ENCODE measurements at regions not wholly inside any gene's neighbourhood (a gene's known extent, or its start where the extent isn't known, plus 50 kb on each side); places are given as distances from the start of the nearest gene placed in this dataset.
"Not testable (repeated sequence)": the region's sequence is repeated elsewhere in the genome, so short reads cannot be mapped to it uniquely, and the experiment has no call there.

DNA sequence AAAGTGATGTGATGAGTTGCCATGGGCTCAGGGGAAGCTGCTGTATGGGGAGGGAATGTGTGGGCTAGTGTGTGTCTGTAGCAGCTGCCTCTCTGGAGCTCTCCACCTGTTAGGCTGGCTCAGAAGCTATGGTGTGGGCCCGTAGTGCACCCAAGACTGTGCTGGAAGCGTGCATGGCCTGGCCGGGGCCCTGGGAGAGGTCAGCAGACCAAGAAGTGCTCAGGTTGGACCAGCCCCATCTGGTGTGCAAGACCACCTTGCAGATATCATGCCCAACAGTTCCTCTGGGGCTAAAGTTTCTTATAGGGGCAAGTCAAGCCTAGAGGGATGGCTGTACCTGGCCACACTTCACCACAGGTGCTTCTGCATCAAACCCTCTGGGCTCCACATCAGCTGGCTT lies 274.4 kb upstream of the CCDC179 start:
- no peak for DNase-seq (ENCODE audit: low read depth in 2 of 3, low spot score in 1 of 3)

DNA sequence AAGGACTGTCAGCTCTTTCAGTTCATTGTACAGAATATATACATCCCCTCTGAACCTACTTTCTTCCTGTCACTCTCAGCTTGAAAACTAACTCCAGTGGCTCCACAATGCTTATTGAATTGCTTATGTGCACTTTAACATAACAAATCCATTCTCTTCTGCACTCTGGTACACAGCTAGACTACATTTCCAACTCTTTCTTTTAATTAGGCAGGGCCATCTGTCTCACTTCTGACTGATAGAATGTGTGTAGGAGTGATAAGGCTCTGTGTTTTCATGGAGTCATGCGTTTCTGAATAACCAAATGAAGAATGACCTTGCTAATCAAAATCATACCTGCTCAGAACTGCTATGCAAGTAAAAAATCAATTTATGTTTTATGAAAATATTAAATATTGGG lies 278.5 kb upstream of the CCDC179 start:
- no peak for DNase-seq (ENCODE audit: low read depth in 2 of 3, low spot score in 1 of 3)

DNA sequence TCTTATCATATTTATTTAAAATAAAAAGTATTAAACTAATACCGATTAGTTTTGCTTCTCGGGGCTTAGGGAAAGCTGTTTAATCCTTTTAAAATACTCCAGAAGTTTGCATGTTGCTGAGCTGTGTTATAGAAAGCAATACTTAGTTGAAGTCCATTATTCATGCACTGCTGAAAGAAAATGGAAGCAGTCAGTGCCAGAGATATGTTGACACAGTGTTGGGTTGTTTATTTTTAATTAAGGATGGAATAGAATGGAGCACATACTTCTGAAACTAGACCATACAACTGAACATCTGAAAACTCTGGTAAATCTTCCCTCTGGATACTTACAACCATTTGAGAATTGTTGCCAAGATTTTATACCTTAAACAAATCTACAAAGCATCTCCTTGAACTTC lies 282.7 kb upstream of the CCDC179 start:
- DNase-seq (ENCODE audit: low read depth in 2 of 3, low spot score in 1 of 3): no peak

DNA sequence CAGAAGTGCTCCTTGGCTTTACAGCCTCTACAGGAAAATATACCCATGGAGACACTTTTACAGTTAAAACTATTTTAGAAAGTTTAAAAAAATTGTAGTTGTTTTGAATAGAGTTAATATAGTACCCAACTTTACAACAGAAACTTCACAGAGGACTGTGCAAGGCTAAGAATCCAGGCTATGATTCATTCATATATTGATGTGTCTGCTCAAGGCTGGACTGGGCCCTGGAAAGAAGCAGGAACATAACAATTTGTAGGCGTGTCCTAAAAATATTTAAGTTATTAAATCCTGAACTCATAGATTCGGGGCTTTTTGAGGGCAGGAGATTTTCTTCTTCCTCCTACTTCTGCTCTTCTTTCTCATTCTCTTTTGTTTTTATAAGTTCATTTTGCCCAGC lies 291.5 kb upstream of the CCDC179 start:
- no peak for DNase-seq (ENCODE audit: low read depth in 2 of 3, low spot score in 1 of 3)

DNA sequence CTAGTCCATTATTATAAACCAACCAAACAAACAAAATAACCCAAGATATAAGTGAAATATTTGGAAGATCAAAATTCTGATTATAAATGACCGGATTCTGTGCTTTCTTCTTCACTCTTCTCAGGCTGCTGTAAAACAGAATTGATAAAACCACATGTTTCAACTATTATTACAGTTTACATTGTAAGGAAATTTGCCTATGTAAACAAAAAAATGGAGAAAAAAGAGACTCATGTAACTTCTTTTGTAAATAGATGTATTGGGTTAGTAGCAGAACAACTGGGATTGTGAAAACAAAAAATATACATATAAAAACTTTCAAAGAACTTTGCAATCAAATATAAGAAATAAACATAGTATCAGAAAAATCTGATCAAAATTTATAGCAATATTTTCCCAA lies 295.2 kb upstream of the CCDC179 start:
- DNase-seq (ENCODE audit: low read depth in 2 of 3, low spot score in 1 of 3): no peak

DNA sequence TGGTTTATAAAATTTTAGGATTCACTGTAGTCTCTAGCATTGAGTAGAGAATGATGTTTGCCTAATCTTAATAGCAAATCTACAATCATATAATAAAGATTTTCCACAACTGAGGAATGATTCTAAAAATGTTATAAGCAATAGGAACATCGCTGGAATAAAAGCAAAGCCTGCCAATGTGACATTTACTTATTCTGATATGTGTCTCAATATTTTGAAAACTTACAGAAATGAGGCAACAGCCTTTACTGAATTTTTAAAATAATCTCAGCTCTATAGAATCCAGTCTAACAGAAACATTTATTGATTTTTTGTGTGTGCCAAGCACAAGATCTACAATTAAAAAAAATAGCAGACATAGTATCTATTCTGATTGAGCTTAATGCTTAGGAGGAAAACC lies 303.7 kb upstream of the CCDC179 start:
- DNase-seq (ENCODE audit: low read depth in 2 of 3, low spot score in 1 of 3): no peak

DNA sequence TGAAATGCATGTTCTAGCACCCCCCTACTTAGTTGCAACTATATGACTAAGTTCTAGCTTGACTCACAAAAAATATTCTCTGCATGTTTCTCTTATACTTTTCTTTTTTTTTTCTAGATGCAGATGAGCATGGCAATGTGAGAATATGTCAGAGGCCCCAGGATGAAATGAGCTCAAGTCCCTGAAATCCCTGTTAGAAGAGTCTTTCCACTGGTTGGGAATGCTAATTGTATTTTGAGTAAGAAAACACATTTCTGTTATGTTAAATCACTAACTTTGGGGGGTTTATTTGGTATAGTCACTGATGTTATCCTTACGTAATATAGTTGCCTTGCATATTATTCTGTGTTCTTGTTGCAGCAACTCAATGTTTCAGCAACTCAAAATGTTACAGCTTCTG lies 306.1 kb upstream of the CCDC179 start:
- DNase-seq (ENCODE audit: low read depth in 2 of 3, low spot score in 1 of 3): no peak

DNA sequence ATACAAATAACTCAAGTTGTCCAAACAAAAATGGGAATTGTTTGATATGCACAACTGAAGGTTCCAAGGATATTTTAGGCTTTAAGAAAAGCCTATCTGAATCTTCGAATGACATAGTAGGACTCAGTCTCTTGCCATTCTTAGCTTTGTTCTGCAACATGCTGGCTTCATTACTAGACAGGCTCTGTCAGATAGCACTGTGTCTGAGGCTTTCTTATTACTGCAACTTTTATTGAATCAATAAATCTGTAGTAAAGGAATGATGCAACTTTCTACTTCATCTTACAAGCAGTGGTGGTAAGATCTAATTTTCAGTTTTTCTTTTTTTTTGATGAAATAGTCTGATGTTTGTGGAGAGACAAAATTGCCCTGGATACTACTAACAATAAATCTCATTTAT lies 319.3 kb upstream of the CCDC179 start:
- no peak for DNase-seq (ENCODE audit: low read depth in 2 of 3, low spot score in 1 of 3)

DNA sequence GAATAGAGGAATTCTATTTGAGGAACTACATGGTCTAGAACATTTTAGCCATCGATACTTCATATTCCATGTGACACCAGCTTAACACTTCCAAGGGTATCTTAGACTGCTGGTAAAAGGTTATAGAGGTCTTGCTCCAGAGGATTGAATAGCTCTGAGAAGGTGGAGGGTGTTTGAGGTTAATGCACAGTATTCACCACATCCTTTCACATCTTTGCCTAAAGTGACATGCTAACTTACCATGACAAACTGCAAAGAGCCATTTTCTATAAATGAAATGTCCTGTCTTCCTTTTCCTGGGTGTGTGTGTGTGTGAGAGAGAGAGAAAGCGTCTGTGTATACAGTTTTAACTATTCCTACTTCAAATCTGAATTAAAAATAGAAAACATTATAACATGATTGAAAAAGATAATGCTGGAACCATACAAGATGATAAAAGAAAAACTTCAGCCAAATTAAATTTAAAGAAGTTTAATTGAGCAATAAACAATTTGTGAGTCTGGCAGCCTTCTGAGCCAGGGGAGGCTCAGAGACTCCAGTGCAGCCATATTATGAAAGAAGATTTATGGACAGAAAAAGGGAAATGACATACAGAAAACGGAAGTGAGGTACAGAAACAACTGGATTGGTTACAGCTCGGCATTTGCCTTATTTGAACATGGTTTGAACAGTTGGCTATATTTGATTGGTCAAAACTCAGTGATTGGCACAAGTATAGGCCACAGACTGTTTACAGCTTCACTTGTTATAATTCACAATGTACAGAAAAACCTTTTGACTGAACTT lies 320.9 kb upstream of the CCDC179 start:
- DNase-seq (ENCODE audit: low read depth in 2 of 3, low spot score in 1 of 3): no peak

DNA sequence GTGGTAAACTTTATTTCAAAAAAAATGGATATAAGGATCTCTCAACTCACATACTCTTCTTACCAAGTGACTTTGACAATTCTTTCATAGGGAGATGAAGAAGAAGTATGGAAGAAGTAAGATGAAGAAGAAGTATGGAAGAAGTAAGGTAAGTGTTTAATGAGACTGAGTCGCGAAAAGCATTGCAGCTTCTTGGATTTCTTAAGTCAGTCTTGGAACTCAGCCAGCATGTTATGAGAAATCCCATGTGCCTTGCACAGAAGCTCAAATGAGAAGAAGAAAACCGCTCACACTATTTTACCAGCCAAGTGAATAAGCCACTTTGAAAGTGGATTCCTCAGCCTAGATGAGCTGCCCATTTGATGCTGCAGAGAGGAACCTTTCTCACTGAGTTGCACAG lies 332.0 kb upstream of the CCDC179 start:
- DNase-seq (ENCODE audit: low read depth in 2 of 3, low spot score in 1 of 3): no peak

DNA sequence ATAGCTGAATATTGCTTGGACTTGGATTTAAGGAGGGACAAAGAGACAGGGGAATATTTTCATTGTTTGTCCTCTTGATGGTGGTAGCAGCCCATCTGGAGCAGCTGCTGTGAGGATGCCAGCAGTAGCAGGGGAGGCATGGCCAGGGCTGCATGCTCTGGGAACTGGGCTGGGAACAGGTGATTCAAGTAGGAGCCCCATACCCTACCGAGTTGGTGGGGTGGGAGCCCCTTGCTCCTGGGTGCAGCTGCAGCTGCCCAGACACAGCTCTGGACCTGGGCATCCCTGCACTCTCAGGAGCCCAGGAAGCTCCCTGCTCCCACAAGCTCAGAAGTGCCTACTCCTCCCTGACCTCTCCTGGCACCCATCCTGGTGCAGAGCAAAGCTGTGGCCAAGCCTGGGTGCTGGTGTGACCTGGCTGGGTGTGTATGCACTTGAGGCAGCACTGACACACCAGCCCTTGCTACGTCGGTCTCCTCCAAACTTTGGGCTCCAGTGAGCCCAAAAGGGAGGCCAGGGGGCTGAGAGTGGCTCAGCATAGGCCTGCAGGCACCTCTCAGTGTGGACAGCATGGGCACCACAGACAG lies 341.8 kb upstream of the CCDC179 start:
- DNase-seq (ENCODE audit: low read depth in 2 of 3, low spot score in 1 of 3): no peak

DNA sequence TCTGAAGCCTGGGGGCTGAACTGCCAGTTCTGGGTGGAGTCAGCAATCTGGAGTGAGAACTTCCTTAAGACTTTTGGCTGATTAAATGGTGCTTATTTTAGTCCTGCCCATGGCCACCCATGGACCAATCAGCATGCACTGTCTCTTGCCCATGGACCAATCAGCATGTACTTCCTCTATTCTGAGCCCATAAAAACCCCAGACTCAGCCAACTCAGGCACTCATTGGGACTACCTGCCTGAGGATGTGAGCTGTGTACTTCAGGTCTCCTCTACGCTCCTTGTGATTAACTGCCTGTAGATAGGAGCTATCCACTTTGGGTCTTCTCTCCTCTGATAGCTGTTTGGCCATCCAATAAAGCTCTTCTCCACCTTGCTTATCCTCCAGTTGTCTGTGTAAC lies 342.3 kb upstream of the CCDC179 start:
- no peak for DNase-seq (ENCODE audit: low read depth in 2 of 3, low spot score in 1 of 3)

DNA sequence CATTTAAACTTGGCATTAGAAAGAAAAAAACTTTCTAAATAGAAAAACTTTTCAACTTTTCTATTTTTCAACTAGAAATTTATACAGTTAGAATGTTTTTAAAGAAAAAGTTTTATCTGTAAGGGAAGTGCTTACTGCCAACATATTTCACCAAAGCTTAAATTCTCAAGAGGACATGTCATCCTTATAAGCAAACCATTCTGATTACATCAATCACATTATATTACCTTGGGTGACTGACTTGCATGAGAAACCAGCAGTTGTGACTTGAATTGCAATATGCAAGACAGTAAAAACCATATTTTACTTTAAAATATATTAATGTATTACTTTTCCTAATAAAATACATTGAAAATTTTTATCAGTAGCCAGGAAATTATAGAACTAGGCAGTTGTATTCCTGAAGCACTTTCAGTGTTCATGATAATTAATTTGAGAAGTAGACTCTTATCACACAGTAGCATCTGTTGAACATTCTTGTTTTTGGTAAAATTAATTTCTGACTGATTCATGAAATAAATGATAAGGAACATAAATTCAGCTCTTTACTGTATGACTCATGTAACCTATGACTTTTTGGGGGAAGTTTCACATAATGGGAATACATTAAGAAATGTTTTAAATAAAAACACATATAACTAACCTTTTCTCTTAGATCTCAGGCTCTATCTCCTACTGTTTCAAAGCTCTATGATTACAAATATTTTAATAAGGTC lies 345.0 kb upstream of the CCDC179 start:
- no peak for DNase-seq (ENCODE audit: low read depth in 2 of 3, low spot score in 1 of 3)

DNA sequence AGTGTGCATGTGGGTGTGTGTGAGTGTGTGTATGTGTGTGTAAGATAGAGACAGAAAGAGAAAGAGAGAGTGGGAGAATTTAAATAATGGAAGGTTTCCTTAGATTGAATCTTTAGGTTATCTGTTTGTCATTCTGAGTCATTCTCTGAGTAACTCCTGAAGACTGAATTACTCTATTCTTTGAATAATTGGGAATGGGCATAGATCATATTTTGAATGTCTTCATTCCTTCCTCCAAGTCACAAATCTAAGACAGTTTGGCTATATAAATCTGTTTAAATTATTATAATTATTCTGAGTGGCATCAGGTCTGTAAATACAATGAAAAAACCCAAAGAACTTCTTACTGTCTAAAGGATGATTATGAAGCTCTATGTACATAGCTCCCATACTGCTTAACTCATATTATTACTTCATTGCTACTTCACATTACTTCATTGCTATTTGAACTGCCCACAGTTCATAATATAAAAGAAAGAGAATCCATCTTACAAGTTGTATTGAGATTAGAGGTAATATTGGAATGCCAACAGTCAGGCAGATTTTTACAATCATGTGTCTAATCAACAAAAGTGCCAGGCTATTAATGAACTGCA lies 346.6 kb upstream of the CCDC179 start:
- no peak for DNase-seq (ENCODE audit: low read depth in 2 of 3, low spot score in 1 of 3)

DNA sequence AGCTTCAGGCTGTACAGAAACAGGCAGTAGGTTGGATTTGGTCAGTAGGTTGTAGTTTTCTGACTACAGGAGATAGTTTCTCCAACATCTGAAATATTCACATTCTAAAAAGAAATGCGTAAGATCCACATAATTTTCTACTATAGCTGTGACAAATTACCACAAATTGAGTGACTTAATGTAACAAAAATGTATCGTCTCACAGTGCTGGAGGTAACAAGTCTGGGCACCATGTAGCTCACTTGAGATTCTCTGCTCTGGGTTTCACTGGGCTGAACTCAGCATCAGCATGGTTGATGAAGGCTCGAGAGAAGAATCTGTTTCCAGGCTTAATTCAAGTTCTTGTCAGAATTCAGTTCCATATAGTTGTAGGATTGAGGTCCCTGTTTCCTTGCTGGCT lies 350.9 kb upstream of the CCDC179 start:
- no peak for DNase-seq (ENCODE audit: low read depth in 2 of 3, low spot score in 1 of 3)

DNA sequence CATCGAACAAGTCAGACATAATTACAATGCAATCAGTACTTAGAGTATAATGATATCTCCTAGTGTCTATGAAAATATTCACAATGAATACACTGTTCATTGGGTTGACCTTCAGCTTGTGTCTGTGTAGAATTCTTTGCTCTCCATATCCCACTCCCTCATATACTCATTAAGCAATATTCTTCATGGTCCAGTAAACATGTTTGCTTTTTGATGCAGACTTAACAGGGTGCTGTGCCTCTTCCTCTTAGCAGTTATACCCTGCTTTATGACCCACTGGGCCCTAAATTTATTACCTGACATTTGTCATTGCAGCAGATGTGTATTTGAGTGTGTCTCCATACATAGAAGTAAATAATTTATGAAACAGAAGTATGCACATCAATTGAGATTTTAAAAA lies 352.5 kb upstream of the CCDC179 start:
- no peak for DNase-seq (ENCODE audit: low read depth in 2 of 3, low spot score in 1 of 3)

DNA sequence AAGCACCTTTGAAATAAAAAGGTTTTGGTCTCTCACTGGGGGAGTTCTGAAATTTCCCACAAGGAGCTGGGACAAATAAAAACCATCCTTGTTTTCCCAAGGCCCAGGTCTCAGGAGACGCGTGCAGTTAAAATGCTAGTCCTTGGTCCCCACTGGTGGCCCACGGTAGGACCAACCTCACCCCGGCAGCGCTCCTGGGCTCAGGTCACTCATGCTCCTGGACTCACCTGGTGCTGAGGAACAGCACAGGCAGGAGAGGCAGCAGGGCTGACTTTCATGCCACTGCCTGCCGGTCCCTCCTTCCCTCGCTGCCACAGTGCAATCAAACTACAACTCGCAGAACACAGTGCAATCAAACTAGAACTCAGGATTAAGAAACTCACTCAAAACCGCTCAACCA lies 356.8 kb upstream of the CCDC179 start:
- DNase-seq (ENCODE audit: low read depth in 2 of 3, low spot score in 1 of 3): no peak

DNA sequence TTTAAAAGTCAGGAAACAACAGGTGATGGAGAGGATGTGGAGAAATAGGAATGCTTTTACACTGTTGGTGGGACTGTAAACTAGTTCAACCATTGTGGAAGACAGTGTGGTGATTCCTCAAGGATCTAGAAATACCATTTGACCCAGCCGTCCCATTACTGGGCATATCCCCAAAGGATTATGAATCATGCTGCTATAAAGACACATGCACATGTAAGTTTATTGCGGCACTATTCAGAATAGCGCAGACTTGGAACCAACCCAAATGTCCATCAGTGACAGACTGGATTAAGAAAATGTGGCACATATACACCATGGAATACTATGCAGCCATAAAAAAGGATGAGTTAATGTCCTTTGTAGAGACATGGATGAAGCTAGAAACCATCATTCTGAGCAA lies 359.8 kb upstream of the CCDC179 start:
- DNase-seq (ENCODE audit: low read depth in 2 of 3, low spot score in 1 of 3): not testable (repeated sequence)

DNA sequence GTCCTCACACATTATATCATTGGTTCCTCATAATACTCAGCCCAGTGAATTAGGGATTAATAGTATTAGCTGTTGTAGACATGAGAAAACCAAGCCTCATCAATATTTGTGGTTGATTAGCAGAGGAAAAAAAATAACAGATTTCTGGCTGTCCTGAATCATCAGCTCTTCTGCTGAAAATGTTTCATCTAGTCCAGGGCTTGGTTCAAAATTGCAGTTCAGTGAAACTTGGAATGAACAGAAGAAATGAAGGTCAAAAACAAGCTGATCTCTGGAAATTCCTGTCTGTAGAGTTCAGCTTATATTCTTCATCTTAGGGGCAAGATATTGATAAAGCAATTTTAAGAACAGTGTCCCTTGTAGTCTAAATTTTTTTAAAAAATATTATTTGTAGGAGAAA lies 361.1 kb upstream of the CCDC179 start:
- DNase-seq (ENCODE audit: low read depth in 2 of 3, low spot score in 1 of 3): no peak

DNA sequence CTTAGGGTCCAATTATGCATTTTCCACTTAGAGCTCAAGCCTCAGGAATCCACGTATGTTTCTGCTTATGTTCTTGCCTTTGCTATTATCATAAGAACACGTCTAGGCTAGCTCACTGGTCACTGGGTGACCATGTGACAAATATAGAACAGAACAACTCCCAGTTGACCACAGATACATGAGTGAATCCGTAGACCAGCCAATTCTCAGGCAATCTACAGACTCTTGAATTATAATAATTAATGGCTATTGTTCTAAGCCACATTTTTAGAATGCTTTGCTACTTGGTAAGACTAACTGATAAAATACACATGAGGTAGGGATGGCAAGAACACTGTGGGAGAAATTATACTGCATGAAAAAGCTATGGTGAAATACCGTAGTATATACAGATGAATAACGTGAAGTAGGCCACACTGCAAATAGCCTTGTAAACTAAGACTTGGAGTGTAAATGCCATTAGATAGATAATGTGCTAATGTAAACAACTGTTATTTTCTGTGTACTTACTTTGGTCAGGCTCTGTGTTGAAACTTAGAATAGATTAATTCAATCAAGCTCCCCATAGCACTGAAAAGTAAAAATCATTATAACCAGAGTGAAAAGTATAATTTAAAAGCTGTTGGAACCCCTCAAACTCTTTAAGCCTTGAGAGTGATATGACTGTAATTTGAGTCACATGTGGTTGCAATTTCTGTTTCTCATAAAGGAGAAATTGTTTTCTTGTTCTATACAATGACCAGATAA lies 366.2 kb upstream of the CCDC179 start:
- DNase-seq (ENCODE audit: low read depth in 2 of 3, low spot score in 1 of 3): no peak

DNA sequence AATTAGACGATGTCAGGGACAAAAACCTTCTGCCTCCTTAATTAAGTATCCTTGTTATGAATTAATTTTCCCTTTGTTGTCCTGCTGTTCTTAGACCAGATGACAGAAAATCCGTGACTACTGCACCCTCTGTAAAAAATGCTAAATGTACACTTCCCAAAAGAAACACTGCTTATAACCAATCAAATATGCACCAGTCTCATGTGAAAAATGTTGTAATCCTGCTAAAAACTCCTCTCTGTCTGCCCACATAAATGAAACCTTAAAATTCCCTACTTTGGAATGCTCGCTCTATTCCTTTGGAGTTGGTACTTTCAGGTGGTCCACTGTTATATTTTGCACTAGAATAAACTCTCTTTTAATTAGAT lies 366.8 kb upstream of the CCDC179 start:
- DNase-seq (ENCODE audit: low read depth in 2 of 3, low spot score in 1 of 3): no peak

DNA sequence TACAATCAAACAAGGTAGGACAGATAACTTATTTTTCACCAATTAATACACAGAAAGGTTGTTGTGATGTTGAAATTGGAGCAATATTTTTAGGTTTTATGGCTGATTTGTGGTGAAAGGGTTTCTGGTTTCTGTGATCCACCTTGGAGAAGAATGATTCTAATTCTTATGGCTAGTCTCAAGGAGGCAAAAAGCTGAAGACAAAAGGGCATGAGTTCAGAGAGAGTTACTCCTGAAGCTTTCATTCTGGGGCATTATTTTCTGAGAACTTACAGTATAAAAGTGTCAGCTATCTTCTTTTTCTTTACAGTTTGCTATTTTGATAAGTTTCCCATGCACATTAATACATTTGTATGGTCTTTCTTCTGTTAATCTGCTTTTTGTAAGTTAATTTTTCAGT lies 372.4 kb upstream of the CCDC179 start:
- DNase-seq (ENCODE audit: low read depth in 2 of 3, low spot score in 1 of 3): no peak

Data from stimulated activated CD4-positive, alpha-beta T cell treated with anti-CD3 and anti-CD28 coated beads, Interleukin-12 subunit alpha, Interleukin-12 subunit beta, amount 100 ng/mL, for 48 hours (primary cell).